ENCODE measurements at regions not wholly inside any gene's neighbourhood (a gene's known extent, or its start where the extent isn't known, plus 50 kb on each side); places are given as distances from the start of the nearest gene placed in this dataset.

DNA sequence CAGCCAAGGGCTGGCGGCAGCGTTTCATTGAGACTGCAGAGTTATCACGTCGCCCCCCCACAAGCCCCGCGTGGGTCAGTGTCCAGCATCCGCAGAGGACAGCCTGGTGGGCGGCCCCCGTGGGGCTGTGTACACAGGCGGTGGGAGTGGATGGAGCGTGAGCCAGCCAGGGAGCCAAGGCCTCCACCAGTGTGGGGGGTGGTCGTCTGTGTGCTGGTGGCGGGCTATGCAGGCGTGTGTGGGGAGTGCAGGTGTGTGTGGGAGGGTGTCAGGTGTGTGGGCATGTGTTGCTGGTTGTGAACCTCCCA, 56.5 kb upstream of the NKX1-1 start:
- FAIRE-seq (no peak), ATAC-seq (no peak), DNase-seq (ENCODE audit: extremely low read depth in 1 of 4, low spot score in 3 of 4) (no peak)
- ChIA-PET POLR2A (interaction anchor here (0.6 kb wide), 1 partner anchor 16 kb away, joined by 3 read pairs; no protein-coding TSS in a partner anchor), CTCF (ENCODE audit: low intra/inter-chr PET ratio) (no interaction called here)
- TF ChIP-seq POU5F1 (IDR thresholded peaks at IDR 0.05; ENCODE audit: borderline replicate concordance, low read depth, low read length, partially characterized antibody) = no peak
- TF ChIP-seq, protein P1, sequence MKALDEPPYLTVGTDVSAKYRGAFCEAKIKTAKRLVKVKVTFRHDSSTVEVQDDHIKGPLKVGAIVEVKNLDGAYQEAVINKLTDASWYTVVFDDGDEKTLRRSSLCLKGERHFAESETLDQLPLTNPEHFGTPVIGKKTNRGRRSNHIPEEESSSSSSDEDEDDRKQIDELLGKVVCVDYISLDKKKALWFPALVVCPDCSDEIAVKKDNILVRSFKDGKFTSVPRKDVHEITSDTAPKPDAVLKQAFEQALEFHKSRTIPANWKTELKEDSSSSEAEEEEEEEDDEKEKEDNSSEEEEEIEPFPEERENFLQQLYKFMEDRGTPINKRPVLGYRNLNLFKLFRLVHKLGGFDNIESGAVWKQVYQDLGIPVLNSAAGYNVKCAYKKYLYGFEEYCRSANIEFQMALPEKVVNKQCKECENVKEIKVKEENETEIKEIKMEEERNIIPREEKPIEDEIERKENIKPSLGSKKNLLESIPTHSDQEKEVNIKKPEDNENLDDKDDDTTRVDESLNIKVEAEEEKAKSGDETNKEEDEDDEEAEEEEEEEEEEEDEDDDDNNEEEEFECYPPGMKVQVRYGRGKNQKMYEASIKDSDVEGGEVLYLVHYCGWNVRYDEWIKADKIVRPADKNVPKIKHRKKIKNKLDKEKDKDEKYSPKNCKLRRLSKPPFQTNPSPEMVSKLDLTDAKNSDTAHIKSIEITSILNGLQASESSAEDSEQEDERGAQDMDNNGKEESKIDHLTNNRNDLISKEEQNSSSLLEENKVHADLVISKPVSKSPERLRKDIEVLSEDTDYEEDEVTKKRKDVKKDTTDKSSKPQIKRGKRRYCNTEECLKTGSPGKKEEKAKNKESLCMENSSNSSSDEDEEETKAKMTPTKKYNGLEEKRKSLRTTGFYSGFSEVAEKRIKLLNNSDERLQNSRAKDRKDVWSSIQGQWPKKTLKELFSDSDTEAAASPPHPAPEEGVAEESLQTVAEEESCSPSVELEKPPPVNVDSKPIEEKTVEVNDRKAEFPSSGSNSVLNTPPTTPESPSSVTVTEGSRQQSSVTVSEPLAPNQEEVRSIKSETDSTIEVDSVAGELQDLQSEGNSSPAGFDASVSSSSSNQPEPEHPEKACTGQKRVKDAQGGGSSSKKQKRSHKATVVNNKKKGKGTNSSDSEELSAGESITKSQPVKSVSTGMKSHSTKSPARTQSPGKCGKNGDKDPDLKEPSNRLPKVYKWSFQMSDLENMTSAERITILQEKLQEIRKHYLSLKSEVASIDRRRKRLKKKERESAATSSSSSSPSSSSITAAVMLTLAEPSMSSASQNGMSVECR (CRISPR knock-in tag; IDR thresholded peaks at IDR 0.05) = no peak
- TF ChIP-seq ZNF224 (CRISPR knock-in tag; IDR thresholded peaks at IDR 0.05) = no peak
- TF ChIP-seq FUS (optimal IDR thresholded peaks at IDR 0.05; ENCODE audit: low read depth, low read length) = no peak
- no peak for TF ChIP-seq NFYB (IDR thresholded peaks at IDR 0.05; ENCODE audit: extremely low read depth, insufficient read length)
- no peak for TF ChIP-seq ATF1 (CRISPR knock-in tag; IDR thresholded peaks at IDR 0.05)
- no peak for TF ChIP-seq ATF1 (tag; IDR thresholded peaks at IDR 0.05)
- no peak for TF ChIP-seq NCOA2 (IDR thresholded peaks at IDR 0.05; ENCODE audit: partially characterized antibody in 2 of 2)
- TF ChIP-seq ZNF165 (CRISPR knock-in tag; IDR thresholded peaks at IDR 0.05; ENCODE audit: borderline replicate concordance) = no peak
- TF ChIP-seq PML (IDR thresholded peaks at IDR 0.05; ENCODE audit: low read length) = no peak
- TF ChIP-seq IFI16 (CRISPR knock-in tag; IDR thresholded peaks at IDR 0.05) = no peak
- Histone ChIP-seq H2AFZ (ENCODE audit: low read depth, low read length) (no peak overlapping the region), H3K79me2 (ENCODE audit: control insufficient read depth, insufficient read depth, low read length) (no peaks in the 10 kb centered on the region), H3K4me3 (no peak overlapping the region), H3K27me3 (ENCODE audit: control insufficient read depth in 2 of 2, insufficient read depth in 2 of 2, low read length in 2 of 2) (peaks cover 47 to 76% of the 10 kb centered on the region in 2 experiments), H3K4me2 (ENCODE audit: insufficient read depth, low read length) (no peak overlapping the region), H3K9me1 (ENCODE audit: control insufficient read depth, insufficient read depth, low read length) (no peaks in the 10 kb centered on the region), H3K27ac (ENCODE audit: extremely low read depth, low read depth, low read length) (no peak overlapping the region), H4K20me1 (replicated peaks; ENCODE audit: control insufficient read depth, insufficient read depth, low read length) (peaks cover 10% of the 10 kb centered on the region), H3K9me3 (replicated peaks; ENCODE audit: control insufficient read depth, insufficient read depth, low read depth, low read length) (no peaks in the 10 kb centered on the region; the same call in 1 of the 2 replicates), H3K9ac (ENCODE audit: insufficient read depth in 1 of 2, low read depth in 2 of 2, low read length in 2 of 2) (no peak overlapping the region), H3K36me3 (ENCODE audit: control insufficient read depth, insufficient read depth, low read length) (no peaks in the 10 kb centered on the region), H3K4me1 (replicated peaks in 1 of 2; ENCODE audit: control insufficient read depth in 2 of 2, insufficient read depth in 2 of 2, low read length in 2 of 2) (peaks cover 0 to 33% of the 10 kb centered on the region in 2 experiments; a peak in 1 of 5 replicates)
- intact Hi-C loops (cut with micrococcal nuclease) = no loop called here
- in situ Hi-C loops (cut with MboI) = loop anchor here (5.0 kb wide), 1 partner anchor 50 kb away; no protein-coding TSS in a partner anchor
- BruUV-seq (replicated peaks) = no TSS peak
- WGBS (ENCODE audit: insufficient coverage, low coverage, missing lambda C conversion rate) = 4% methylated on average over 12 of the region's 14 CpGs

Measured in K562 (cell line).